Activated naive CD4-positive, alpha-beta T cell treated with anti-CD3 and anti-CD28 coated beads, Interleukin-2, amount 50 U/mL, for 16 hours (primary cell): ENCODE measurements at regions not wholly inside any gene's neighbourhood (a gene's known extent, or its start where the extent isn't known, plus 50 kb on each side); places are given as distances from the start of the nearest gene placed in this dataset.

Source experiments
- DNase-seq: peaks from one replicate; pipeline ENCODE4 v3.0.0-alpha.2; 2020

- DNase-seq = no peak
Observed at GRCh38 chr14:89022274-89022673, 197.8 kb downstream of the TTC8 start.

- no peak for DNase-seq
Observed at GRCh38 chr14:89024691-89025090, 200.2 kb downstream of the TTC8 start.

- DNase-seq = no peak
Observed at GRCh38 chr14:89025561-89026236, 201.2 kb downstream of the TTC8 start.

GRCh38 chr14:89027097-89027740 is 202.8 kb downstream of the TTC8 start:
- peak; percentile 68 for DNase-seq

- no peak for DNase-seq
Observed at GRCh38 chr14:89028462-89029134, 204.1 kb downstream of the TTC8 start.

GRCh38 chr14:89029961-89030694 is 205.7 kb downstream of the TTC8 start:
- DNase-seq = no peak

- DNase-seq = no peak
Observed at GRCh38 chr14:89030921-89031320, 206.5 kb downstream of the TTC8 start.

GRCh38 chr14:89032086-89032649 is 207.7 kb downstream of the TTC8 start:
- no peak for DNase-seq

GRCh38 chr14:89033756-89034155 is 209.3 kb downstream of the TTC8 start:
- DNase-seq = no peak

GRCh38 chr14:89036371-89036770 is 211.9 kb downstream of the TTC8 start:
- no peak for DNase-seq

GRCh38 chr14:89037065-89037464 is 212.6 kb downstream of the TTC8 start:
- no peak for DNase-seq

- no peak for DNase-seq
Observed at GRCh38 chr14:89040080-89040459, 215.6 kb downstream of the TTC8 start.

- peak; percentile 84 for DNase-seq
Observed at GRCh38 chr14:89040460-89041256, 216.2 kb downstream of the TTC8 start.

- DNase-seq = no peak
Observed at GRCh38 chr14:89041257-89041582, 216.8 kb downstream of the TTC8 start.

GRCh38 chr14:89042021-89042420 is 217.6 kb downstream of the TTC8 start:
- no peak for DNase-seq

GRCh38 chr14:89053303-89053702 is 228.9 kb downstream of the TTC8 start:
- no peak for DNase-seq

- no peak for DNase-seq
Observed at GRCh38 chr14:89056394-89056793, 231.9 kb downstream of the TTC8 start.

GRCh38 chr14:89058697-89059096 is 234.2 kb downstream of the TTC8 start:
- no peak for DNase-seq

GRCh38 chr14:89060191-89060590 is 235.7 kb downstream of the TTC8 start:
- DNase-seq = no peak

- no peak for DNase-seq
Observed at GRCh38 chr14:89061696-89062095, 237.2 kb downstream of the TTC8 start.

GRCh38 chr14:89065879-89066278 is 241.4 kb downstream of the TTC8 start:
- no peak for DNase-seq

- no peak for DNase-seq
Observed at GRCh38 chr14:89067293-89067972, 243.0 kb downstream of the TTC8 start.
